MCF 10A (cell line): ENCODE measurements at regions not wholly inside any gene's neighbourhood (a gene's known extent, or its start where the extent isn't known, plus 50 kb on each side); places are given as distances from the start of the nearest gene placed in this dataset.

ENCODE experiments used
- BruUV-seq: library from RNA; stranded (reverse); fragments of 400-500 nt; replicated peaks from 2 replicates; lab custom pipeline; 2021; lab: Mats Ljungman, UMichigan
- CTCF ChIA-PET: fragments of 300-600 bp; sonication (Branson Sonifier 250); formaldehyde crosslinking; extraction: SDS; loops from one replicate; lab custom pipeline; 2021; ENCODE audit warnings: antibody characterized with exemption, inconsistent platforms; lab: Yijun Ruan, JAX
- POLR2A ChIA-PET: fragments of 300-600, 350-650 bp; sonication (Branson Sonifier 250); formaldehyde crosslinking; extraction: SDS; loops from one replicate; lab custom pipeline; 2020; ENCODE audit warnings: antibody characterized with exemption, inconsistent platforms; lab: Yijun Ruan, JAX
- DNase-seq: peaks from one replicate; pipeline ENCODE4 v3.0.0-alpha.2; 2018; ENCODE audit not compliant: unreplicated experiment
- H3K27ac Mint-ChIP-seq: one replicate; pipeline ENCODE4 v1.8.0; 2022; ENCODE audit warnings: mild to moderate bottlenecking, low read depth, mixed read lengths; ENCODE audit not compliant: unreplicated experiment
- H3K27me3 Mint-ChIP-seq: one replicate; pipeline ENCODE4 v1.8.0; 2022; ENCODE audit warnings: mixed read lengths; ENCODE audit not compliant: insufficient read depth, unreplicated experiment
- H3K36me3 Mint-ChIP-seq: one replicate; pipeline ENCODE4 v1.8.0; 2022; ENCODE audit warnings: mild to moderate bottlenecking, moderate library complexity, mixed read lengths; ENCODE audit not compliant: insufficient read depth, unreplicated experiment
- H3K4me1 Mint-ChIP-seq: one replicate; pipeline ENCODE4 v1.8.0; 2022; ENCODE audit warnings: mixed read lengths; ENCODE audit not compliant: insufficient read depth, unreplicated experiment
- H3K4me3 Mint-ChIP-seq: one replicate; pipeline ENCODE4 v1.8.0; 2022; ENCODE audit warnings: mild to moderate bottlenecking, moderate library complexity, mixed read lengths; ENCODE audit not compliant: unreplicated experiment
- H3K9me3 Mint-ChIP-seq: one replicate; pipeline ENCODE4 v1.8.0; 2022; ENCODE audit warnings: mixed read lengths; ENCODE audit not compliant: unreplicated experiment
- CTCF ChIP-seq: fragments of 200-600 bp; IDR thresholded peaks from one replicate; pipeline ENCODE4 v1.8.0; 2022; ENCODE audit warnings: antibody characterized with exemption, mild to moderate bottlenecking; ENCODE audit not compliant: unreplicated experiment
- intact Hi-C: fragments of 100-400 bp; cut with micrococcal nuclease; formaldehyde crosslinking; loops from 2 replicates; pipeline ENCODE4 v1.14.1; 2022

GRCh38 chr9:24436761-24437160, 108.9 kb downstream of the IZUMO3 start:
- Mint-ChIP-seq H3K27ac (no peak overlapping the region), H3K4me3 (no peak overlapping the region), H3K36me3 (no peaks in the 10 kb centered on the region), H3K4me1 (no peaks in the 10 kb centered on the region), H3K27me3 (no peaks in the 10 kb centered on the region), H3K9me3 (no peaks in the 10 kb centered on the region)
- ChIA-PET POLR2A (no interaction called here), CTCF (no interaction called here)
- BruUV-seq, result no TSS peak
- no peak for DNase-seq
- intact Hi-C loops, result no loop called here
- no peak for TF ChIP-seq CTCF

GRCh38 chr9:24434183-24434582, 111.5 kb downstream of the IZUMO3 start:
- no peak for DNase-seq
- Mint-ChIP-seq H3K27ac (no peak overlapping the region), H3K4me3 (no peak overlapping the region), H3K36me3 (no peaks in the 10 kb centered on the region), H3K4me1 (no peaks in the 10 kb centered on the region), H3K27me3 (no peaks in the 10 kb centered on the region), H3K9me3 (no peaks in the 10 kb centered on the region)
- TF ChIP-seq CTCF, result no peak
- no TSS peak for BruUV-seq
- intact Hi-C loops, result no loop called here
- CTCF ChIA-PET, result interaction anchor here (0.6 kb wide), 1 partner anchor 1010 kb away, joined by 4 read pairs; no protein-coding TSS in a partner anchor
- POLR2A ChIA-PET, result no interaction called here

- DNase-seq, result no peak
- Mint-ChIP-seq H3K27ac (no peak overlapping the region), H3K27me3 (no peaks in the 10 kb centered on the region), H3K9me3 (peaks cover 7% of the 10 kb centered on the region), H3K4me1 (peaks cover 6% of the 10 kb centered on the region), H3K4me3 (no peak overlapping the region), H3K36me3 (no peaks in the 10 kb centered on the region)
- TF ChIP-seq CTCF, result no peak
- intact Hi-C loops, result no loop called here
- no TSS peak for BruUV-seq
- POLR2A ChIA-PET, result no interaction called here
- CTCF ChIA-PET, result no interaction called here
These were observed 129.6 kb downstream of the IZUMO3 start for GRCh38 chr9:24416136-24416535.

- ChIA-PET CTCF (no interaction called here), POLR2A (no interaction called here)
- TF ChIP-seq CTCF, result no peak
- H3K4me1 Mint-ChIP-seq, result peaks cover 6% of the 10 kb centered on the region
- intact Hi-C loops, result no loop called here
- no peaks in the 10 kb centered on the region for H3K27me3 Mint-ChIP-seq
- H3K4me3 Mint-ChIP-seq, result no peak overlapping the region
- H3K36me3 Mint-ChIP-seq, result no peaks in the 10 kb centered on the region
- DNase-seq, result peak; percentile 56
- no TSS peak for BruUV-seq
- peaks cover 15% of the 10 kb centered on the region for H3K9me3 Mint-ChIP-seq
- H3K27ac Mint-ChIP-seq, result no peak overlapping the region
These were observed 132.0 kb downstream of the IZUMO3 start for GRCh38 chr9:24413651-24414050.
